ENCODE measurements at regions not wholly inside any gene's neighbourhood (a gene's known extent, or its start where the extent isn't known, plus 50 kb on each side); places are given as distances from the start of the nearest gene placed in this dataset.

DNA sequence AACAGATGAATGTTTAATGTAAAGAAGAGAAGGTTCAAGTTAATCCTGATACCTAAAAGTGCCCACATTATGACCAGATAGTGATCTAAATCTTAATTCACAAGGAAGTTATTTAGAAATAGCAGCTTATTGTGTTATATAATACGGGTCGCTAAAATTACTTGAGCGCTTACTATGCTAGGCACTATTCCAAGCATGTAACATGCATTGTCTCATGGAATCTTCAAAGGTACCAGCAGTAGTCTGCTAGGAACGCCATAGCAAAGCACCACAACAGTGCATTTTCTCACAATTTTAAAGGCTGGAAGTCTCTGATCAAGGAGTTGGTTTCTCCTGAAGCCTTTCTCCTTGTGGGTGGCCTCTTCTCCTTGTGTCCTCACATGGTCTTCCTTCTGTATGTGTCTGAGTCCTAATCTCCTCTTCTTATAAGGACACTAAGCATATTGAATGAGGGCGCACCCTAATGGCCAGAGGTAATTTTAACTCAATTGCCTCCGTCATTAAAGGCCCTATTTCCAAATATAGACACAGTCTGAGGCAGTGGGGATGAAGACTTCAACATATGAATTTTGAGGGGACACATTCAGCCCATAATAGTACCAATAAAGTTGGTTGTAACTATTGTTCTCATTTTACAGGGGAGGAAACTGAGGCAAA lies 118.4 kb downstream of the LRRC30 start:
- no peak for DNase-seq (ENCODE audit: low spot score)

DNA sequence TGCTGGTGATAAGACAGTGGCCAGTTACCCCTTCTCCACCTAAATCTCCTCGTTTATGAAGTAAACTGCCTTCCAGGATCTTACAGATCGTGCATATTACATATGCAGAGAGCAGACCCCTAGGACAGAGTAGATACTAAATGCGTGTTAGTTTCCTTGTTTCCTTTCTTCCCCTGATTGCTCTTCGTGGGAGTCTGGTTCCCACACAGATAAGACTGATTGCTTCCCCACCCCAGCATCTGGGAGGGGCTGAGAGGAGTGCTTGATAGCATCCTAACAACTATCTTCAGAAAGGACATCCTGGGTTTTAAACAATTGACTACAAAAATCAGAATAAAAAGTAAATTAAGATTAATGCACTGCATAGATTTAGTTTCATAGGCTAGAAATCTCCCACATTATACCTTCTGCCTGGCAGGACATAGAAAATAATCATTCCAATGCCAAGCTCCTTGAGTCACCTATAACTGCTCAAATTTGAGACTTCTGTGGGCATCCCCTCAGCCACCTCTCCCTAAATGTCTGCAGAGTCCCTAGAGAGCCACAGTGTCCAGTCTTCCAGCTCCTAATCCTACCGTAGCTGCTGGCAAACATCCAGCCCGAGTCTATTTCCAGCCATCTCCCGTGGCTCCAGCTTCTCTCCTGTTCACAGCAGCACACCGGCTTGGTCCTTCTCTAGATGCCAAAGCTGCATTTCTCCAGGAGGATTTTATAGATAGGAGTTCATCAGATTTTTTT lies 128.3 kb downstream of the LRRC30 start:
- no peak for DNase-seq (ENCODE audit: low spot score)

DNA sequence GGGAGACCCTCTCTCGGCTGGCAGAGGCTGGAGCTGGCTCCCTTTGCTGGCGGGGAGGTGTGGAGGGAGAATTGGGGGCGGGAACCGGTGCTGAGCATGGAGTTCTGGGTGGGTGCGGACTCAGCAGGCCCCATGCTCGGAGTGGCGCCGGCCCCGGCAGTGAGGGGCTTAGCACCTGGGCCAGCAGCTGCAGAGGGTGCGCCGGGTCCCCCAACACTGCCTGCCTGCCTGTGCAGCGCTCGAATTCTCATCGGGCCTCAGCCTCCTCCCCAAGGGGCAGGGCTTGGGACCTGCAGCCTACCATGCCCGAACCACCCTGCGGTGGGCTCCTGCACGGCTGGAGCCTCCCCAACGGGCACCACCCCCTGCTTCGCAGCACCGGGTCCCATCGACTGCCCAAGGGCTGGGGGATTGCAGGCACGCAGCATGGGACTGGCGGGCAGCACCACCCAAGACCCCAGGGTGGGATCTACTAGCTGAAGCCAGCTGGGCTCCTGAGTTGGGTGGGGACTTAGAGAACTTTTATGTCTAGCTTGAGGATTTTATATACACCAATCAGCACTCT lies 129.8 kb downstream of the LRRC30 start:
- DNase-seq (ENCODE audit: low spot score): no peak

DNA sequence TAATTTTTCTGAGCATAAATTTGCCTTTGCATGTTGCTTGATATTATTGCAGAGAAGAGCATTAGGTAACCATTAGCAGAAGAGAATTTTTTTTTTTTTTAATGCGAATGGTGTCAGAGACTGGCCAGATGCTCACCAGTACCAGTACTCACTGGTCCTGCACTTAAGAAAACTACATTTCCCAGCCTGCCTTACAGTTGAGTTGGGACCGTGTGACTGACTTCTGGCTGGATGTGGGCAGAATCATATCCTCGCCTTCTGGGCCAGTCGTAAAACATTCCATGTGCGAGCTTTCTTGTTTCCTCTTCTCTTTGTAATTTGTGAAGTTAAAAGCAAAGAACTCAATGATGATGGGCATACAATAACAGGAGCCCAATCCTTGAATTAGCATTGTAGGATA lies 132.4 kb downstream of the LRRC30 start:
- DNase-seq (ENCODE audit: low spot score): no peak

DNA sequence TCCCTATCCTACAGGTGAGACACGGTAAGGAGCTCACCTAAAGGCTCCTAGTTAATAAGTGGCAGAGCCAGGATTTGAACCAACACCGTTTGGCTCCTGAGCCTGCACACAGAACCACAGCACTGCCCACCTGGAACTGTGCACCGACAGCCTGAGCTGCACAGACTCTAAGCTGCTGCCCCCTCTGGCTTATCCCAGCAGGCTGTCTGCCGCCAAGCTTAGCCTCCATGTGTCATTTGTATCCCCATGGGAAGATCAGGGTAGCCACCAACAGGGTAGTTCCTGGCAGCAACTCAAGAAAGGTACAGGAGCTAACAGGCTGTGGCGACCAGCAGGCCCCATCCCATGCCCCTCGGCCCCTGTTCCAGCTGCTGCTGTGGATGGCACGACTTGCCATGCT lies 135.7 kb downstream of the LRRC30 start:
- DNase-seq (ENCODE audit: low spot score): no peak

DNA sequence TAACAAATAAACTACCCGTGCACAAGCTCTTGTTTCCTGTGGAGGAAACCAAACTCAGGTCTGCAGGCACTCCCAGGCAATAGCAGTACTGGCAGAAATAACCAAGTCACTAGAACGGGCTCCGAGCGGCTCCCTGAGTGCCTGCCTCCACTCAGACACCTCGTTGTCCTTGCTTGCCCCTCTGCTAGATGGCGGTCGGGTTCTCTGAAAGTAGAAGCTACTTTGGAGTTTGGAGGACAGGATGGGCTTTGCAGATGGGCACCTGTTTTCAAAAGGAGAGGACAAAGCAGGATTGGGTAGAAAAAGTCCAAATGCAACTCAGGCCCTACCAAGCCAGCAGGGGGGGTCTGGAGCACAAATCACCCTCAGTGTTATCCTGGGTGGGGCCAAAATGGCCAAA lies 136.4 kb downstream of the LRRC30 start:
- no peak for DNase-seq (ENCODE audit: low spot score)

DNA sequence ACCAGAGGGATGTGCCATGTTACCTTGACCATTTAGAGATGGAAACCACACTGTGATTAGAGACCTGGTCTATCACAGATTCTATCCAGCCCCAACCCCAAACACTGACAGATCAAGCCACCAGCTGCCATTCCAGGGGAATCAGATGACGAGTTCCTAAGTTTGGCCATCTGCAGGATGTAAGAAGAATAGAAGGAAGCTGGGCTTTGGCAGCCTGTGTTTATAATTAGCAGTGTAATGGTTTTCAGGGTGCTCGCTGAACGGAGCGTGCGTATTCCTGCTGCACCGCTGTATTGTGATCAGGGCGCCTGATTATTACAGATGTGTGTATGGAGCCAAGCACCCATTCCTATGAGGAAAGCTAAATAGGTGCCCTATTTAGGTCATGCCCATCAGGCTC lies 138.1 kb downstream of the LRRC30 start:
- no peak for DNase-seq (ENCODE audit: low spot score)

DNA sequence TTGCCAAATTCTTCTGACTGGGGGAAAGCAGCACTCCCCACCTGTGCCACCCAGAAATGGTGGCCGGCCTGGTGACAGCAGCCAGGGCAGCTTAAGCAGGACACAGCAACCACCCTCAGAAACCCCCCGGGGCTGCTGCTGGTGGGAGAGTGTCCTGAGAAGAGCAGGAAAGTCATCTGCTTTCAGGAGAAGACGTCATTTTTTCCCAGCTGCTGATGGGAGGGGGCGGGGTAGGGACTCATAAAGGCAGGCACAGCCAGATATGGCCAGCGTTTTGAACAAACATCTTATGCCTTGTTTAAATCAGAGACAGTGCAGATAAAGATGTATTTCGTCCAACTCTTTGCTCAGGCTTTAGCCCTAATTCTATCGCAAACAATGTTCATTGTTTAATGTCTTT lies 139.5 kb downstream of the LRRC30 start:
- DNase-seq (ENCODE audit: low spot score): no peak

DNA sequence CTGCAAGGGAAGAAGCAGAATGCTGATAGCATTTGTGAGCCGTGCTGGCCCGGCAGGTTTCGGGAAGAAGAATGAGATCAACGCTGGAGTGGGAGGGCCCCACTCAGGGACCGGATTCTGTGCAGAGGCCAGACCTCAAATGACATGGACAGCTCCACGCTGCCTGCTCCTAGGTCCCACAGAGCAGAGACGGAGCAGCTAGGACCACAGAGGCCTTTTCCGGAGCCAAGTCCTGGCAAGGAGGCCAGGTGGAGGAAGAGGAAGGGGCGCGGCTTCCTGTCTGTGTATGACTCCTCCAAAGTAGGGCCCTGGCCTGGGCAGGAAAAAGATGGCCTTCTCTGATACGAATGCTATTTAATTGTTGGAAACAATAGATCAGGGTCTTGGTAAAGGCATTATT lies 139.9 kb downstream of the LRRC30 start:
- DNase-seq (ENCODE audit: low spot score): no peak

DNA sequence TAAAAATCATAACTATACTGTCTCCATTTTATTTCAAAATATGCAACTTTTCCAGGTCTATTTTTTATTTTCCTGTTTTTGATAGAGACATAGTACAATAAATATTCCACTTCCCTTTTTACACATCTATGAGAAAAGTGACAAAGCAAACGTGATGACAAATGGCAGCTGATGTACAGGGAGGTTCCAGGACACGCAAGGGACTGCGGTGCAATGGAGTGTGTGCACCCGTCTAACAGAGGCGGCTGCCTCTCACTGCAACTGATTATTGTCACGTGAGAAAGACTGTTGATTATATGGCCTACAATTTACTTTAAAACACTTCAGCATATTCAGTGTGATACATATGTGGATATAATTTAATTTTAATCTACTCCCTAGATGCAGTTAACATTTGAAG lies 142.6 kb downstream of the LRRC30 start:
- DNase-seq (ENCODE audit: low spot score): no peak

DNA sequence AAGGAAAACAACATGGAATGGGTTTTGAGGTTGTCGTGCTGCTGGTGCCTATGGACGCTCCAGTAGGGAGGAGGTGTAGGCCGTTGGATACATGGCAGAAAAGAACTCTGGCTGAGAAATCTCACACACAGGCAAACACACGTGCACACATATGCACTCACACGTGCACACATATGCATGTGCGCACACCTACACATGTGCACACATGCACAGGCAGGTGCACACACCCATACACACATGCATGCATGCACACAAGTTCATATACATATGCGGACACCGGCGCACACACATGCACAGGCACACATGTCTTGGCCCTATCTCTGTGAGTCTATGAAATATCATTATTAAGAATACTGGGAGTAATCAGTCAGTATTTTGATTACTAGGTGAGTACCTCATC lies 150.4 kb downstream of the LRRC30 start:
- no peak for DNase-seq (ENCODE audit: low spot score)

DNA sequence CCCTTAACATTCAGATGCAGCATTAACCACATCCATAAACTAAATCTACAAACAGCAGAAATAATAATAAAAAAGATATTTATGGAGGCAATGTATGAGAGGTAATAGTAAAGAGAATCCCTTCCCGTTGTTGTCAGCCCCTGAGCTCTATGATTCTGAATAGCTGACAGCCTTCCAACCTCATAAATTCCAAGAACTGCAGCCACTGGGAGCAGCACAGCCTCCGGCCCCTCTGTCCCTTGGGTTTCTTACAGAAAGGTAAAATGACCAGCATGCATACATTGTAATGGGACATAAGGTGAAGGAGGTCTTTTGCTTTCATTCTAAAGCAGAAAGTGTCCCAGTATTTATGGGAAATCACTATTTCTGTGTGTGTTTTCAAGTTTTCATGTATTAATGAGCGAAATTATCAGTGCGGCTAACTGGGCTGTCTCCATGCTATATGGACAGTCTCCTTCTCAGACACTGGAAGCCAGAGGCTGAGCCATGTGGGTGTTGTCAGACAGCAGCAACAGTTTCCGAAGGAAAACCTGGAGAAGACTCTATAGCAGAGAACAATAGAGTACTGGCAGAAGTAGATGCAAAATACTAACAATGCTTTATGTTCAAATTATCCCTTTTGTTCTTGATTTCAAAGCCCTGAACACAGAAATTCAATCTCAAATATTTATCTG lies 151.6 kb downstream of the LRRC30 start:
- DNase-seq (ENCODE audit: low spot score): no peak

DNA sequence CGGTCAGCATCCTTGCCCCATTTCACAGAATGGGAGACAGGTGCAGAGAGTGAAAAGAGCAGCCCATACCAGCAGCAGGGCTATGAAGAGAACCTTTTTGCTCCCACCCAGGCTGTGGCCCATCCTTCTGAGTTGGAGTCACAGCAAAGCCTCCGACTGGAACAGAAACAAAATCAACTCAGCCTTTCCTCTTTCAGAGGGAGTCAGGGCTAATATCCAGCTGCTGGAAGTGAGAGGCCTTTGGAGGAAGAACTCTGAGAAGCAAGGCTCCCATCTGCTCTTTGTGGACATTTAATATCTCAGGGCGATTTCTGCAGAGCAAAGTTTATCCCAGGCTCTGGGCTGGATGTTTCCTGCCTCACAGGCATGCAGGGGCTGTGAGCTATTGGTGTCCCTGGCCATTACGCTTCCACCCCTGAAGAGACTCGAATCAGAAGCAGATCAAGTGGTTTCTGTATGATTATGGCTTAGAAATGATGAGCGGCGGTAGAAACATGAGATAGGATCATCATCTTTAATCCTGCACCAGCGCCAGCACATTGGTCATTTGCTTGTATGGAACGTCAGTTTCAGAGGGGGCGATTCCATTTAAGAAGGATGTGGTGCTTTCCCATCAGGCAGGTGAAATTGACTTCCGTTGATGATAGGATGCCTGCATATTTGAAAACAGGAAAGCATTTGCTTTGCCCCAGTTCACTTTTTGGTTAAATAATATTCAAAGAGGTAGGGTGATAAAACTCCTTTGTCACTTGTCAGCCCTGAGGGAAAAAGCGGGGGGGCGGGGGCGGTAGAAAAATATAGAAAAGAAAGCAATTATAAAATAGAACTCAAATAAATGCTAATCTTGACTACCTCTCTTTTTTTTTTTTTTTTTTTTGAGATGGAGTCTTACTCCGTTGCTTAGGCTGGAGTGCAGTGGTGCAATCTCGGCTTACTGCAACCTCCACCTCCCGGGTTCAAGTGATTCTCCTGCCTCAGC lies 152.4 kb downstream of the LRRC30 start:
- no peak for DNase-seq (ENCODE audit: low spot score)

DNA sequence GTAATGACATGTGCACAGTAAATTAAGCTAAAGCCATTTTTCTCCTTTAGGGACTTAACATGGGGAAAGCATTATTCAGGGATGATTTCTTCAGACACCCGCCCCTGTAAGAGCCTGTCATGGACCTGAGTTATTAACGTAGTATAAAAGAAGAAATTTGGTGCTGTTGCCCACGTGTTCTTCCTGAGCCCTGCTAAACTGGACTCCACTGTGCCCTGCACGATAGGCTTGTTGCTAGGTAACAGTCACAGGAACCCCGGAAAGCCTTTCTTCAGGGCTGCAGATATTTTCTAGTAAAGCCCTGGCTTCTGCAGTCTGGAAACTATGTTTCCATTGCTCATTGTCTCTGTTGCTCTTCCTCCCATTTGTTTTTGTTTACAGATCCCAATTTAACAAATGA lies 157.9 kb downstream of the LRRC30 start:
- DNase-seq (ENCODE audit: low spot score): no peak

DNA sequence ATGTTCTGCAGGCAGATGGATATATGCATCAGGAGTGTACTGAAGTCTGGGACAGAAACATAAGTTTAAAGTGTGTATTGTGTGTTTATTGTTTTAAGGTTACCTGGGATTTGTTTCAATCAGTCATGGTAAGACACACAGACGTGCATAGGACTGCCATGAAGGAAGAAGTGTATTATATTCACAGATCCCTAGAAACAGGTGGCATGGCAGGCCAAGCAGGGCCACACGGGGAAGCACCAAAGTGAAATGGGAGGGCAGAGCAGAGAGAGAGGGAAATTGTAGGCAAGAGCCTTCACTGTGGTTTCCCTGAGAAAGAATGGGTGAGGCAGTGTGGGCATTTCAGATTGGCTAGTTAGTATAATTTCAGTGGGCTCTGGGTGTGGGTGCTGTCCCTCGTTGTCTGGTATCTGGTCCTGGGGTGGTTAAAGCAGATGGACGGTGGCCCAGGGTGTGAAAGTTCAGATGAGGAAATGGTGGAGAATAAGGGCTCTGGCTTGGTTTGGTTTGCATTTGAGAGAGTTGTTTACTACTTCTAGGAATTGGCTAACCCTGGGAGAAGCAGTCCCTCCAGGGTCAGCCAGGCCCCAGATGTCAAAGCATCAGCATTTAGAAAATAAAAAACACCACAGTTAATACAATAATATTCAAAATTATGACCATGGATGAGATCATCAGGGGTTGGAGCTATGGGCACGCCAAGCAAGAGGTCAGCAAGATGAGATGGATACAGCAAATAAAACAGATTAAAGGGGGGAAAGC lies 160.0 kb downstream of the LRRC30 start:
- no peak for DNase-seq (ENCODE audit: low spot score)

DNA sequence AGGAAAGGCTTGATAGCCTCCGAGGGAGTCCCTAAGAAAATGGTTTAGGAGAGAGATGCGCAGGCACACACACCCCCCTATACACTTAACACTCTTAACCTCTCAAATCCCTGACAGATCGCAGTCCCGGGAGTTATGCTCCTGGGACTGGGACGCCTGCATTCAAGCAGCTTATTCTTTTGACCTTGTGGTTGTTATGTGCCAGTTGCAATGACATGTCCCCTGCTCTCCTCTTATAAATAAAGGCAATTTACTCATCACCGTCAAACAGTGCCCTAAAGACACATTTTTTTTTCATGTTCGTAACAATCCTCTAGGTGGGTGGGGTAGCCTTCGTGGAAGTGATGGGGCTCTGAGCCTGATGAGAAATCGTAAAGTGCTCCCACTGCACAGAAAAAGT lies 162.2 kb downstream of the LRRC30 start:
- DNase-seq (ENCODE audit: low spot score): no peak

DNA sequence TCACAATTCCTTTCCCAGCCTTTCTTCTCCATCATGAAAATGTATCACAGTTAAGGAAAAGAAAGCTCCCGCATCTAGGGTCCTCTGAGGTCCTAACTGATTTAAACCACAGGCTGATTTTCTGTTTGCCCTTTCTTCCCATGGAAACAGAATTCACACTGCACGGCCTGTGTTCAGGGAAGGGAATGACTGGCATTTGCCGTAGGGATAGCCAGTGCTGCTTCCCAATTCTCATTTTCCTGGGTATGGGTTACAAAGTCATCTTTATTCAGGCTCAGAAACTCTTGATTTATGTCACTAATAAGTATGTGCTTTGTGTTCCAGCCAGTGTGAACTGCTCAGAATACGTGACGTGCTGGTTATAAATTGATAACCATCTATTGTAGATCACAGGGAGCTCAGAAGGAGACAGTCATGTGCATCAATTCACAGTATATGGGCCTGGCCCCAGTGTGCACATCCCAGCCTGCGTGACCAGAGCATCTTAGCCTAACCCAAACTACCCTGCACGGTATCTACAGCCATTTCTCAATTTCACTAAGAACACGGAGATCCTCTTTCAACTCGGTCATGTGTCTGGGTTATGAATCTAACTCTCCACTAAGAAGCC lies 163.3 kb downstream of the LRRC30 start:
- DNase-seq (ENCODE audit: low spot score): no peak

DNA sequence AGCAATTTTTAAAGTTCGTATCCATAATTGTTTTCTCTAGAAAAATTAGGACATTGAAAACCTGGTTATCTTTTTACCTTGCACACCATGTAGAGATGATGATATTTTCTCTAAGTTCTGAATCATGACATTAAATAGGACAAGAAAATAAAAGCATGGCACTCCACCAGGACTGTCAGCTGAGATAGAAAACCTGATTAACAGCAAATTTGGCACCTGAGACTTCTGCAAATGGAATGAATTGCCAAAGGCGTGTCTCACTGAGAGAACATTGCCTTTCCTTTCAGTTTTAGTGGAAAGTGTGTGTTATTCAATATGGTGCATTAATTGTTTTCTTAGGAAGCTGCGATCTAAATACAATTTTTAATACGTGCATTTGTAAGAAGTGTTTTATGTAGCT lies 164.7 kb downstream of the LRRC30 start:
- DNase-seq (ENCODE audit: low spot score): no peak

DNA sequence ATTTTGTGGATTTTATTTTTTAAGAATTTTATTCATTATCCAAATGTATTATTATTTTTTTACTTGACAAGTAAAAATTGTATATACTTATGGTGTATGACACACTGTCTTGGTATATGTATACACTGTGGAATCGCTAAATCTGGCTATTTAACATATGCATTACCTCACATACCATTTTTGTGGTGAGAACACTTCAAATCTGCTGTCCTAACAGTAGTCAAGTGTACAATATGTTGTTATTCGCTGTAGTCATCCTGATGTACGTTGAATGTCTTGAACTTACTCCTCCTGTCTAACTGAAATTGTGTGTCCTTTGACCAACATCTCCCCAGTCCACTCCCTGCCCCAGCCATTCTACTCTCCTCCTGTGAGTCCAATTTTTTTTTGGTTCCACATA lies 153.2 kb upstream of the PTPRM start:
- no peak for DNase-seq (ENCODE audit: low spot score)

DNA sequence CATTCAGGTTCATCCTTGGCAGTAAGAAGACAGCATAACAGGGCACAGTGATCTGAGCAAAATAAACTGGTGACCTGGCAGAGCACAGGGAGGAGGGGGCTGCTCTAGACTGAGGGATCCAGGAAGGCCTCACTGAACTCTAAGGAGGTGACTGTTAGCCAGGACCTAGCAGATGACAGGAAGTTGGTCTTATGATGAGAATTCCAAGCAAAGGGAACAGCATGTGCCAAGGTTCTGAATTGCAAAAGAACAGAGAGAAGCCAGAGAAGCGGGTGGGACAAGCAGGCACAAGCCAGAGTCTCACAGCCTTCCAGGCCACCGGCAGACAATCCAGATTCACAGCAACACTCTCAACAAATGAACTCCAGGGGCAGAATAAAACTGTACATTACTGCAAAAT lies 152.7 kb upstream of the PTPRM start:
- DNase-seq (ENCODE audit: low spot score): no peak

Measured in A172 (cell line).